Endothelial cell of umbilical vein (primary cell): ENCODE measurements at regions not wholly inside any gene's neighbourhood (a gene's known extent, or its start where the extent isn't known, plus 50 kb on each side); places are given as distances from the start of the nearest gene placed in this dataset.

Experiments
- BruUV-seq: library from RNA; stranded (reverse); fragments of 400-500 nt; replicated peaks from 2 replicates; lab custom pipeline; 2021; lab: Mats Ljungman, UMichigan
- CTCF ChIA-PET: fragments of 300-600, 350-600 bp; sonication (Branson Sonifier 250); formaldehyde crosslinking; loops from one replicate; lab custom pipeline; 2021; ENCODE audit warnings: antibody characterized with exemption, inconsistent platforms; lab: Charles Lee
- POLR2A ChIA-PET: fragments of 300-600, 350-600 bp; sonication (Branson Sonifier 250); formaldehyde crosslinking; loops from one replicate; lab custom pipeline; 2021; ENCODE audit warnings: antibody characterized with exemption, inconsistent platforms; lab: Charles Lee
- DNase-seq: peaks from one replicate; pipeline ENCODE4 v3.0.0-alpha.2; 2011; ENCODE audit warnings: low read depth, low spot score
- FAIRE-seq: peaks from 2 replicates; lab custom pipeline; 2011; peaks lifted over from hg19 to GRCh38; lab: Jason Lieb, UNC
- H2AFZ ChIP-seq: 2 replicates; pipeline ENCODE4 v1.6.0; 2012; ENCODE audit warnings: low read depth, low read length, control low read depth, inconsistent platforms
- H3K27ac ChIP-seq: 2 replicates; pipeline ENCODE4 v1.5.1; 2011; ENCODE audit warnings: low read depth, mild to moderate bottlenecking, control low read depth, low read length, moderate library complexity; ENCODE audit not compliant: insufficient read depth
- H3K27me3 ChIP-seq, 2 experiments: 2 replicates each; pipeline versions ENCODE4 v1.6.0 to v1.6.1; 2011; ENCODE audit warnings: low read length in 2 of 2, mixed read lengths in 1 of 2; ENCODE audit not compliant: control insufficient read depth in 2 of 2, insufficient read depth in 2 of 2
- H3K36me3 ChIP-seq, 2 experiments: 2 replicates in 1 of 2; 3 replicates in 1 of 2; pipeline ENCODE4 v1.5.1; 2011; ENCODE audit warnings: low read length in 2 of 2, mild to moderate bottlenecking in 1 of 2, moderate library complexity in 1 of 2; ENCODE audit not compliant: control insufficient read depth in 2 of 2, insufficient read depth in 2 of 2; ENCODE audit errors: extremely low read depth in 1 of 2
- H3K4me1 ChIP-seq: 3 replicates; pipeline ENCODE4 v1.5.1; 2011; ENCODE audit warnings: mild to moderate bottlenecking, low read length; ENCODE audit not compliant: control insufficient read depth, insufficient read depth; ENCODE audit errors: extremely low read depth
- H3K4me2 ChIP-seq: 2 replicates; pipeline ENCODE4 v1.6.1; 2011; ENCODE audit warnings: low read length, control low read depth, mixed read lengths; ENCODE audit not compliant: insufficient read depth
- H3K4me3 ChIP-seq, 3 experiments: fragments of 200-600 bp in 1 of 3; sonication (generic), shearing (Covaris generic) in 1 of 3; replicated peaks in 1 of 3; 2 replicates each; pipeline ENCODE4 v1.5.1; 2011 to 2016; ENCODE audit warnings: control low read depth in 3 of 3, low read length in 3 of 3, mild to moderate bottlenecking in 2 of 3, inconsistent platforms in 1 of 3, low read depth in 1 of 3, moderate library complexity in 1 of 3; ENCODE audit not compliant: insufficient read depth in 1 of 3
- H3K79me2 ChIP-seq: 2 replicates; pipeline ENCODE4 v1.6.0; 2012; ENCODE audit warnings: low read length, inconsistent platforms; ENCODE audit not compliant: control insufficient read depth, insufficient read depth
- H3K9ac ChIP-seq: replicated peaks from 2 replicates; pipeline ENCODE3; 2011; ENCODE audit warnings: low read length, control low read depth; ENCODE audit not compliant: insufficient read depth; ENCODE audit errors: extremely low read depth
- H3K9me1 ChIP-seq: replicated peaks from 3 replicates; pipeline ENCODE4 v1.6.0; 2011; ENCODE audit warnings: mild to moderate bottlenecking, low read length; ENCODE audit not compliant: control insufficient read depth, insufficient read depth; ENCODE audit errors: extremely low read depth
- H3K9me3 ChIP-seq: replicated peaks from 2 replicates; pipeline ENCODE4 v1.5.1; 2012; ENCODE audit warnings: low read length, inconsistent platforms; ENCODE audit not compliant: control insufficient read depth, insufficient read depth
- H4K20me1 ChIP-seq: replicated peaks from 2 replicates; pipeline ENCODE3; 2011; ENCODE audit warnings: mild to moderate bottlenecking, low read length; ENCODE audit not compliant: control insufficient read depth, insufficient read depth; ENCODE audit errors: extremely low read depth
- CTCF ChIP-seq, 2 donors: IDR thresholded peaks; 1 replicate in 1 of 2; 2 replicates in 1 of 2; pipeline ENCODE4 v1.5.1; 2011; ENCODE audit warnings: low read length in 2 of 2, mild to moderate bottlenecking in 2 of 2, moderate library complexity in 2 of 2, control low read depth in 1 of 2, inconsistent platforms in 1 of 2, low read depth in 1 of 2; ENCODE audit not compliant: insufficient read depth in 1 of 2; ENCODE audit errors: extremely low read depth in 1 of 2
- EZH2 ChIP-seq: IDR thresholded peaks from 2 replicates; pipeline ENCODE4 v1.6.1; 2012; ENCODE audit warnings: borderline replicate concordance, low read depth, mild to moderate bottlenecking, moderate library complexity, low read length, inconsistent platforms; ENCODE audit not compliant: severe bottlenecking
- FOS ChIP-seq: IDR thresholded peaks from 2 replicates; pipeline ENCODE4 v1.6.1; 2011; ENCODE audit warnings: mild to moderate bottlenecking, low read length, moderate library complexity, borderline replicate concordance; ENCODE audit not compliant: insufficient read depth
- GATA2 ChIP-seq: IDR thresholded peaks from 2 replicates; pipeline ENCODE4 v1.7.0; 2011; ENCODE audit warnings: low read depth, mild to moderate bottlenecking, moderate library complexity, mixed read lengths, low read length; ENCODE audit not compliant: insufficient read length, insufficient read depth
- JUN ChIP-seq: IDR thresholded peaks from 2 replicates; pipeline ENCODE4 v1.6.1; 2011; ENCODE audit warnings: borderline replicate concordance, low read depth; ENCODE audit not compliant: insufficient read length, insufficient read depth
- MAX ChIP-seq: IDR thresholded peaks from 2 replicates; pipeline ENCODE4 v1.6.1; 2011; ENCODE audit not compliant: insufficient read depth, insufficient read length
- MYC ChIP-seq: IDR thresholded peaks from one replicate; pipeline ENCODE4 v1.6.1; 2011; ENCODE audit warnings: mild to moderate bottlenecking, low read depth, low read length
- POLR2A ChIP-seq: IDR thresholded peaks from 2 replicates; pipeline ENCODE4 v1.6.1; 2012; ENCODE audit warnings: low read depth, mild to moderate bottlenecking, control low read depth, low read length
- POLR2AphosphoS5 ChIP-seq: IDR thresholded peaks from 2 replicates; pipeline ENCODE4 v1.6.1; 2012; ENCODE audit warnings: low read depth, mild to moderate bottlenecking, control low read depth, low read length, moderate library complexity; ENCODE audit not compliant: insufficient read depth
- dilution Hi-C: fragments of 300-500 bp; cut with MboI; formaldehyde crosslinking; loops from one replicate; pipeline ENCODE4 v1.15.0; 2019; ENCODE audit warnings: low sequenced_read_pairs; ENCODE audit not compliant: extremely low pct_ligation_motif_present
- intact Hi-C: fragments of 100-400 bp; cut with micrococcal nuclease; formaldehyde crosslinking; loops from one replicate; pipeline ENCODE4 v1.10.0; 2022

GRCh38 chr16:54673313-54673712 lies 257.4 kb upstream of the IRX5 start:
- H3K79me2 ChIP-seq, result no peaks in the 10 kb centered on the region
- no peak overlapping the region for H3K4me2 ChIP-seq
- no peaks in the 10 kb centered on the region for H3K36me3 ChIP-seq
- no peak overlapping the region for H2AFZ ChIP-seq
- no peak for TF ChIP-seq POLR2A
- TF ChIP-seq CTCF (IDR thresholded peaks at IDR 0.05; ENCODE audit: extremely low read depth in 1 of 2, insufficient read depth in 1 of 2, low read depth in 1 of 2, low read length in 2 of 2), result no peak
- no peak for TF ChIP-seq GATA2
- TF ChIP-seq MYC, result no peak
- TF ChIP-seq EZH2, result no peak
- TF ChIP-seq FOS, result no peak
- TF ChIP-seq MAX, result no peak
- TF ChIP-seq JUN, result no peak
- no peak for TF ChIP-seq POLR2AphosphoS5
- no peaks in the 10 kb centered on the region for H3K4me1 ChIP-seq
- H4K20me1 ChIP-seq, result no peaks in the 10 kb centered on the region
- H3K9me3 ChIP-seq, result no peaks in the 10 kb centered on the region
- dilution Hi-C loops, result no loop called here
- no peak for FAIRE-seq
- ChIA-PET POLR2A (no interaction called here), CTCF (no interaction called here)
- no peak for DNase-seq
- H3K27ac ChIP-seq, result no peak overlapping the region
- no TSS peak for BruUV-seq
- no peaks in the 10 kb centered on the region for H3K27me3 ChIP-seq
- H3K9me1 ChIP-seq, result no peaks in the 10 kb centered on the region
- no peak overlapping the region for H3K9ac ChIP-seq
- intact Hi-C loops, result no loop called here
- no peak overlapping the region for H3K4me3 ChIP-seq
